ENCODE measurements at regions not wholly inside any gene's neighbourhood (a gene's known extent, or its start where the extent isn't known, plus 50 kb on each side); places are given as distances from the start of the nearest gene placed in this dataset.

- no peak overlapping the region for H3K4me2 ChIP-seq (replicated peaks; ENCODE audit: low read depth, low read length, poor library complexity, severe bottlenecking)
Observed at GRCh38 chr12:92064422-92064821, 81.2 kb downstream of the BTG1 start.

GRCh38 chr12:92063641-92064040, 82.0 kb downstream of the BTG1 start:
- no peak overlapping the region for H3K4me3 Mint-ChIP-seq
- ATAC-seq (ENCODE audit: low read depth) (no peak), DNase-seq (no peak)
- no peak overlapping the region for H3K4me3 ChIP-seq (ENCODE audit: control extremely low read depth in 1 of 5, extremely low read depth in 1 of 5, insufficient read depth in 1 of 5, low read depth in 2 of 5, low read length in 4 of 5)
- no peak overlapping the region for H3K27ac ChIP-seq (ENCODE audit: low read length in 2 of 2)
- WGBS (ENCODE audit: insufficient coverage), result 100% methylated on average over 2 of the region's 3 CpGs
- ChIA-PET POLR2A (interaction anchor here (0.6 to 0.9 kb wide), 2 partner anchors 14 to 284 kb away, joined by 3 read pairs; no protein-coding TSS in a partner anchor), CTCF (interaction anchor here (1.4 kb wide), 1 partner anchor 12 kb away, joined by 4 read pairs; no protein-coding TSS in a partner anchor)
- no peaks in the 10 kb centered on the region for H3K27me3 Mint-ChIP-seq
- no peaks in the 10 kb centered on the region for H4K20me1 ChIP-seq (ENCODE audit: control insufficient read depth, insufficient read depth, low read length, poor library complexity, severe bottlenecking)
- no peaks in the 10 kb centered on the region for H3K36me3 ChIP-seq (replicated peaks in 1 of 2; ENCODE audit: control extremely low read depth in 1 of 2, control insufficient read depth in 1 of 2, extremely low read depth in 1 of 2, insufficient read depth in 2 of 2, low read length in 1 of 2)
- H3K4me1 Mint-ChIP-seq, result peaks cover 59% of the 10 kb centered on the region
- peaks cover 32 to 40% of the 10 kb centered on the region in 2 donors for H3K4me1 ChIP-seq (ENCODE audit: control insufficient read depth in 2 of 2, insufficient read depth in 2 of 2, low read length in 2 of 2)
- H2AFZ ChIP-seq (ENCODE audit: insufficient read depth, low read depth, low read length, poor library complexity, severe bottlenecking), result no peak overlapping the region
- no peaks in the 10 kb centered on the region for H3K9me3 ChIP-seq (ENCODE audit: control extremely low read depth in 1 of 3, control insufficient read depth in 2 of 3, insufficient read depth in 1 of 3, low read length in 2 of 3)
- H3K27ac Mint-ChIP-seq, result no peak overlapping the region
- H3K27me3 ChIP-seq (replicated peaks in 1 of 4; ENCODE audit: control extremely low read depth in 1 of 4, control insufficient read depth in 3 of 4, insufficient read depth in 4 of 4, low read length in 3 of 4), result no peaks in the 10 kb centered on the region
- no peak for TF ChIP-seq EZH2 (IDR thresholded peaks at IDR 0.05; ENCODE audit: borderline replicate concordance, insufficient read depth, low read depth, low read length, poor library complexity, severe bottlenecking)
- no peak for TF ChIP-seq CTCF (IDR thresholded peaks at IDR 0.05)
- H3K9me3 Mint-ChIP-seq (ENCODE audit: insufficient read depth), result no peaks in the 10 kb centered on the region
- intact Hi-C loops (cut with micrococcal nuclease), result no loop called here
- H3K4me2 ChIP-seq (replicated peaks; ENCODE audit: low read depth, low read length, poor library complexity, severe bottlenecking), result no peak overlapping the region
- no peaks in the 10 kb centered on the region for H3K79me2 ChIP-seq (ENCODE audit: control insufficient read depth, insufficient read depth, low read length)
- no peak overlapping the region for H3K9ac ChIP-seq (ENCODE audit: low read length)

More at GRCh38 chr12:92064422-92064821, 81.2 kb downstream of the BTG1 start:
- Histone ChIP-seq H3K4me1 (ENCODE audit: control insufficient read depth in 2 of 2, insufficient read depth in 2 of 2, low read length in 2 of 2) (peaks cover 28 to 36% of the 10 kb centered on the region in 2 donors), H3K27me3 (replicated peaks in 1 of 4; ENCODE audit: control extremely low read depth in 1 of 4, control insufficient read depth in 3 of 4, insufficient read depth in 4 of 4, low read length in 3 of 4) (no peaks in the 10 kb centered on the region), H4K20me1 (ENCODE audit: control insufficient read depth, insufficient read depth, low read length, poor library complexity, severe bottlenecking) (no peaks in the 10 kb centered on the region), H3K36me3 (replicated peaks in 1 of 2; ENCODE audit: control extremely low read depth in 1 of 2, control insufficient read depth in 1 of 2, extremely low read depth in 1 of 2, insufficient read depth in 2 of 2, low read length in 1 of 2) (no peaks in the 10 kb centered on the region), H2AFZ (ENCODE audit: insufficient read depth, low read depth, low read length, poor library complexity, severe bottlenecking) (no peak overlapping the region), H3K9ac (ENCODE audit: low read length) (no peak overlapping the region), H3K27ac (ENCODE audit: low read length in 2 of 2) (no peak overlapping the region), H3K4me3 (ENCODE audit: control extremely low read depth in 1 of 5, extremely low read depth in 1 of 5, insufficient read depth in 1 of 5, low read depth in 2 of 5, low read length in 4 of 5) (no peak overlapping the region), H3K79me2 (ENCODE audit: control insufficient read depth, insufficient read depth, low read length) (no peaks in the 10 kb centered on the region), H3K9me3 (ENCODE audit: control extremely low read depth in 1 of 3, control insufficient read depth in 2 of 3, insufficient read depth in 1 of 3, low read length in 2 of 3) (no peaks in the 10 kb centered on the region)
- ATAC-seq (ENCODE audit: low read depth), result no peak
- ChIA-PET CTCF (interaction anchor here (1.4 kb wide), 1 partner anchor 11 kb away, joined by 4 read pairs; no protein-coding TSS in a partner anchor), POLR2A (interaction anchor here (0.6 to 0.9 kb wide), 2 partner anchors 15 to 285 kb away, joined by 3 read pairs; no protein-coding TSS in a partner anchor)
- no peak for TF ChIP-seq EZH2 (IDR thresholded peaks at IDR 0.05; ENCODE audit: borderline replicate concordance, insufficient read depth, low read depth, low read length, poor library complexity, severe bottlenecking)
- TF ChIP-seq CTCF (IDR thresholded peaks at IDR 0.05), result no peak
- Mint-ChIP-seq H3K4me3 (no peak overlapping the region), H3K9me3 (ENCODE audit: insufficient read depth) (no peaks in the 10 kb centered on the region), H3K27me3 (no peaks in the 10 kb centered on the region), H3K27ac (no peak overlapping the region), H3K4me1 (peaks cover 52% of the 10 kb centered on the region)
- intact Hi-C loops (cut with micrococcal nuclease), result no loop called here
- WGBS (ENCODE audit: insufficient coverage), result 100% methylated on average over 1 of the region's 1 CpG
- DNase-seq, result no peak
